ENCODE measurements at regions not wholly inside any gene's neighbourhood (a gene's known extent, or its start where the extent isn't known, plus 50 kb on each side); places are given as distances from the start of the nearest gene placed in this dataset.

DNA sequence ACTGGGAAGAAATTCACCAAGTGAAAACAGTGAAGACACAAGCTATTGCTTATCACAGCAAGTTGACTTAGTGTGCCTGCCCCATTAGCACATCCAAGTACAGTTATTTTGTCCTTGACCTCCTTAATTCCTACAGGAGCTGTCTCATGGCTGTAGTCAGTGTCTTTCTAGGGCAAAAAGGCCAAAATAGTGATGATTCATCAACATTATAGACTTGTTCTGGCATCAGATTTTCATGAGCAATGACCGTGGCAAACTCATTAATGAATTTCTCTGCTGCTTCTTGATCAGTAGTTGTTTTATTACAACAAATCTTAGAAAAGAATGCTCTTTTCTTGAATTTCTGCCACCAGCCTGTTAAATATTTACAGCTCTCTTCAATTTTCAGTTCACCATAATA is 1169.3 kb upstream of the DDX18 start:
- DNase-seq: no peak

DNA sequence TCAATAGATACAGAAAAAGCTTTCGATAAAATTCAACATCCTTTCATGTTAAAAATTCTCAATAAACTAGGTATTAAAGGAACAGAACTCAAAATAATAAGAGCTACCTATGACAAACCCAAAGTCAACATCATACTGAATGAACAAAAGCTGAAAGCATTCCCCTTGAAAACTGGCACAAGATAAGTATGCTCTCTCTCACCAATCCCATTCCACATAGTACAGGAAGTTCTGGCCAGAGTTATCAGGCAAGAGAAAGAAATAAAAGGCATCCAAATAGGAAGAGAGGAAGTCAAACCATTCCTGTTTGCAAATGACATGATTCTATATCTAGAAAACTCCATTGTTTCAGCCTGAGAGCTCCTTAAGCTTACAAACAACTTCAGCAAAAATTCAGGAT is 1145.8 kb upstream of the DDX18 start:
- DNase-seq: no peak

DNA sequence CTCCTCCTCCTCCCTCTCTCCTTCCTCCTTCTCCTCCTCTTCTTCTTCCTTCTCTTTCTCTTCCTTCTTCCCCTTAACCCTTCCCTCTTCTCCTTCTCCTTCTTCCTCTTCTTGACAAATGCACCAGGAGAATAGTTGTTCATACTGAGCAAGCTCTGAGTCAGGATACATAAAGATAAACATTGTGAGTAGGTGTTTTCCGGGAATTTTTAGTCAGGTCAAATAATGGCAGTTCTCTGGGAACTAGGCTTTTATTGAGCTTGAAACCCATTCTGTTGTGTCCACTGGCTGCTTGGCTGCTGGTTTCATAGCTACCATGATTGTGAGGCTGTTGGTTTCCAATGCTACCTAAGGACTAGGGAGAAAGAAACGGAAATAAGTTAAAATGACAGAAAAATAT is 1144.7 kb upstream of the DDX18 start:
- DNase-seq: no peak

DNA sequence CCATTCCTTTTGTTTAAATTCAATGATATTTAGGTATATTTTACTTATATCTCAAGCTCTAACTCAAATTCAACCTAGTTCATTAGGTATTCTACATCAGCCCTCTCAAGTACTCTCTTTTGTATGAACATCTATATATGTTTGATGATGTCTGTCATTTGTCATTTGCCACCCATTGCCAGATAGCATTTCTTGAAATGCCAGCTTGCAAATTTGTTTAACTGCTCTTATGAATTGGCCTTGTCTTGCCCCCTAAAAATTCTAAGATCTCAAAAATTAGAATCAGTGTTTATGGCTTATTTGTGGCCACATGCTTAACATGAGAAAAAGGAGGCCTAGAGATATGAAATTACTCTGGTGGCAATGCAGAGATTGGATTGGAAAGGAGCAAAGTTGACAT is 1140.3 kb upstream of the DDX18 start:
- no peak for DNase-seq

DNA sequence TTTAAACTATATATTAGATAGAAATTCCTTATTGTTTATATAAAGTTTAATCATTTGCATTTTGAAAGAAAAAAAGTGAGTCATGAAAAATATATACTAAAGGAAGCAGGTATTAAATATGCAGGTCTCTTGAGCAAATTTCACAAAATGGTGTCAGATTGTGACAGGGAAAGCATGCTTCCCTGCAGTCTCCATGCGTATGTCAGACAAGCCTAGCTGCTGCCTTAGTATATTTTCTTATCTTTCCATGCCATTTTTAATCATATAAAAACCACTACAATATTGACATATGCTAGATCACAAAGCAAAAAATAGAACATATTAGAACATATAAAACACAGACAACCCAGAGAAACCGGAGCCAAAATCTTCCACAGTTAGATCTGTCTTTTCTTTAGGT is 1137.7 kb upstream of the DDX18 start:
- no peak for DNase-seq

DNA sequence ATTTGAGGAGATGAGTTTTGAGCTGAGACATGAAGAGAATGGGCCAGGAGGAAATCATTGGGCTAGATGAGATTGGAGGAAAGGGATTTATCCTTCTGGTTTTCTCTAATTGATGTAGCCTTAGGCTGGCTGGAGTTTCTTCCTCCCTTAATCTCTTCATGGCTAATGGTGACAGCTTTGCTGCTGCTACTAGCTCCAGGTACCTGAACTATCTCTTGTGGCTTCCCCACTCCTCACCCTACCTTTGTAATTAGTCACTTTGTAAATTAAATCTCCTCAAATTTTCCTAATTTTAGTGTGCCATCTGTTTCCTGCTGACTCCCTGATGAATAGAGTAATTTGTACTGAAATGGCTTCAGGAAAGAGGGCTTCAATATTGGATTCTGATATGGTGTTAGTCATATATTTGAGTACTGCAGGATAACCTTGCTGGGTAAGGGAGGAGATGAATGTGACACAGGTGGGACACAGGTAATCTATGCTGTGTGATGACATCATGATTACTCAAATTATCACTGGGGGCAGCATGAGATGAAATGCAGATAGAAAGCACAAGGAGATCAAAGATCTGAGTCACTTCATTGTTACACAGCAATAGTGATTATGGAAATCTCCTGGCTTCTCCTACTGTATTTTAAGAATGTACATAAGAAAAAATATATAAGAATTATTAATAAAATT is 1134.1 kb upstream of the DDX18 start:
- no peak for DNase-seq

DNA sequence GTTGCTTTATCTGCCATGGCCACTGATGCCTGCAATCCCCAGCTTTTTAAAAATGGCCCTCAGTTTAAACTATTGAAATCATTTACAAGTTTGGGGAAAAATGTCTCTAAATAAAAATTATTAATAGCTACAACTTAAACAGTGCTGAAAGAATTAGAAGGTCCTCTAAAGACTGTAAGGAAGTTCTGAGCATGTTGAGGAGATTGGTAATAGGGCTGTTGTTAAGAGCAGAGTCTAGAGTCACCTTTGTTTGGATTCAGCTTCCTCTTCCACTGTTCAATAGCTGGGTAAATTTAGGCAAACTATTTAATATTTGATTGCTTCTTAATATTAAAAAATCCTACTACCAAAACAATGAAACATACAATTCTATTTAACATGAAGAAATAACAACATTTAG is 1127.1 kb upstream of the DDX18 start:
- no peak for DNase-seq

DNA sequence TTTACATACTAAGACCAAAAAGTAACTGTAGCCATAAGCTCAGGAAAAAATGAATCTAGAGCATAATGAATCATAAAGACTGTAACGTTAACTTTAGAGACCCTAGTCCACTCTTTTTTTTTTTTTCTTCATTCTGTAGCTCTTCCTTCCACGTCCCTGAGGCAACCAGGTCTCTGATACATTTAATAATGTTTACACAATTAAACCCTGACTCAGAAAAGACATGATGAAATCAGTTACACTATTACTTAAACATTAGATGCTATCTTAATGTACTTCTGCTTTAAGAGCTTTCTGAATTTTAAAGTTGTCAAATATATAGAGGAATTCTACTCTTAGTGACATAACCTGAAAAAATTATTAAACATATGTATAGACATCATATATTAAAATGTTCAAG is 1121.5 kb upstream of the DDX18 start:
- no peak for DNase-seq

DNA sequence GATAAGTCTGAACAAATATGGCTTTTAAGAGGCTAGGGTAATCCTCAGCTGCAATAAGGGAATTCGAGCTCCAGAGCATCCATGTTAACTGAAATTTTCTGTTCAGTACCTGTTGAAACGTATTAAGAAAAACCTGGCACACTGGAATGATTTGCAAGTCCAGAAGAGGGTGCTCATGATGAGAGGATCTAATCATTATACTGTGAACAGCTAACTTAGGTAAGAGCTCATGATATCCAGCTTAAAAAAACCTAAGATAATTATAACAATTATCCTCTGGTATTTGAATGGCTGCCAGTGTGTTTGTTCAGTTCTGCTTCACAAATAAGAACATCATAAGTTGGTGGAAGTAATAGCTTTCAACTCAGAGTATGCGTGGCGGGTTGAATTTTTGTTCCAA is 1118.3 kb upstream of the DDX18 start:
- DNase-seq: no peak

DNA sequence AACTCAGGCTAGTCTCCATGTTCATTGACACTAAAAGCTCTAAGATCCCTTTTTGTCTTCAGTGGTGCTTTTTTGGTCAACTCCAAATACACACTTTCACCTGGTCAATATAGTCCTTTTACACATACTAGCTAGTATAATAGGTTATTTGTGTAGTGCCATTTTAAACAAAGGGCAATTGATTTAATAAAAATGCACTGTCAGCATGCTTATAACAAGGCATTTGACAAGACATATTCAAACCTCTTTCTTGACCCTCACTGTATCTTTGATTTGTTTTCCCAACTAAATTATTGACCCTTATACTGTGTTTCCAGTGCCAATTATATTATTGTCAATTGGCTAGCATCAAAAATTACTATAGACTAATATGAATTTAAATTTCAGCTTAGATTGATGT is 1117.6 kb upstream of the DDX18 start:
- DNase-seq: no peak

DNA sequence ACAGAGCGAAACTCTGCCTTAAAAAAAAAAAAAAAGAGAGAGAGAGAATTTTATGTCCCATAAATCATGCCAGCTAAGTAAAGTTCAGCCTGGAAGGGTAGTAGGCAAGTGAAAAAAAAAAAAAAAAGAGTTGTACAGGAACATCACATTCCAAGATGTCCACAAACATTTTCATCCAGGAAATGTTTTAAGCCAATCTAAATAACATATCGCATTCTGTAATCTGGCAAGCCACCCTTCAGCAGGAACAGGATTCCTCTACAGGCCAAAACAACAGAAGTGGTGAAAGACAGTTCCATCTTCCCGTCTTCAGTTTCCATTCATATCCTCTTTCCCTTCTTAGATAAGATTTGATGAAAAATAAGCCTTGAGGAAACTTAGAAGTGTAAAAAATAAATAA is 1108.1 kb upstream of the DDX18 start:
- DNase-seq: no peak

DNA sequence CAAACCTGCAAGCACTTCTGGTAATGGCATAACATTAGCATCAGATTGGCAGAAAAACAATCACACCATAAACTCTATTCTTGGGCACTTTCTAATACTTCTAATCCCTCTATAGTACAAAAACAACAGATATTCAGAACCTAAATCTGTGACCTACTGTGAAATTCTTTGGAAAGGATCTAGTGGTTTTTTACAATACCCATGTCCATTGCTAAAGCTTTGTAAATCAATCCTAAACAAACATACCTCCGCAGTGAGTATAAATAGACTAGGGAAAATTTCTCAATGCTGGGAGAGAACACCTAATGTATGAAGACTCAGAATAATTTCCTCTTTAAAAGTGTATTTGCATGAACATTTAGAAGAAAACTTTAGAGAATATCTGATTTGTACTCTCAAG is 1098.5 kb upstream of the DDX18 start:
- no peak for DNase-seq

DNA sequence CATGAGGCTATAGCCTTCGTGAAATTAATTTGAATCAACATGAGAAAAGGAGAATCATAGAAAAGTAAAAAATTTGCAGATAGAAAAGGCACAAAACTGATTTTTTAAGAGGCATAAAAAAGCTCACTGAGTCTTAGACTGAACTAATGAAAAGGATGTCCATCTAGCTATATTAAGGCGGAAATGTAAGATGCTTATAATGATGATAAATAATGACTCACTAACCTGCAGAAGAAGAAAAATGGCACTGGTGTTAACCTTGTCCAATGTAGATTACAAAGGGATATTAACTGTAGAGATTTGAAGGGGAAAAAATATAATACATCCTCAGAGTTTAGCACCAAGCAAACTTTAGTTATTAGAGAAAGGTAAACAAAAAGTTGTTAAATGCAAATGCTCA is 1098.0 kb upstream of the DDX18 start:
- no peak for DNase-seq

DNA sequence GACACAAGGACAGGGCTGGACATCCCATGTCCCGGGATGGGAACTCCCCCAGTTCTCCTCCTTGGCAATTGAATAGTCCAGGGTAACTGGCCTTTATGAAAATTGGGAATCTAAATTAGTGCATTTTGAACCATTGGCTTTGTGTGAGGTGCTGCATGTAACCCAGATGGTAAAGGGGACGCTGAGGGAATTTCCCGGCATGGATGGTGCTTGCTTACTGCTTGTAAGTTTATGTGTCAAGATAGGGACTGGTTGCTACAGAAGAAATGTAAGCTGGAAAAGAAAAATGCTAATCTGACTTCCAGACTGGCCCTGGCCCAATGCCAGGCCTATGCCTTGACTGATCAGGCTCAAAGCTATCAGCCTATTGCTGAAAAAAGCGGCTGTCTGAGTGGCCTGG is 1096.7 kb upstream of the DDX18 start:
- DNase-seq: no peak

DNA sequence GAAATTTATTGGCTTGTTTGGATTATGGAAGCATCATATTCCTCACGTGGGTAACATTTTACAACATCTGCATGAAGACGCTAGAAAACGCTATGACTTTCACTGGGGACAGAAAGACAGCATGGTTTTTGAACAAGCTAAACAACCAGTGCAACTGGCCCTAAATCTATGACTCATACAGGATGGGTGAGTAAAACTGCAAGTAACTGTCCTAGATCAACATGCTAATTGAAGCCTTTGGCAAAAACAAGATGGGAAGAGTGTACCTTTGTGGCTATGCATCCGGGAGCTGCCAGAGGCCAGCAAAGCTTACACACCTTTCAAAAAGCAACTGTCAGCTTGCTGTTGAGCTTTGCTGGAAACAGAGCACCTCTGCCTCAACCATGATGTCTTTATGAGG is 1096.0 kb upstream of the DDX18 start:
- no peak for DNase-seq

DNA sequence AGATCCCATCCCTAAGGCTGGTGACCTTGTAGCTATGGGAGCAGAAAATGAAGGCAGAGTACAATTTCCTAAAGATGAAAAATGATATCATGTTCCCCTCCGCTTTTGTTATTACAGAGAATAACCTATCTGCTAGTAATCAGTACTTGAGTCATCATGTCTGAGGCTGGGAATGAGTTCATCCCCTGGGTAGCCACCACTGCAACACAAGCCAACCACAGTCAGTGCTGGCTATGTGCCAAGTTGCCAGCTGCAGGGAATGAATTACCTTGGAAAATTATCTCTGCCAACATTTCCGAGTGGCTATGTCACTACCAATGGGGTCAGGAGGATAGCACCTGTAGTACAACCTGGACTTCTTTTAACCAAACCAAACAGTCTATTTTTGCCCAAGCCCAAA is 1094.7 kb upstream of the DDX18 start:
- DNase-seq: no peak

DNA sequence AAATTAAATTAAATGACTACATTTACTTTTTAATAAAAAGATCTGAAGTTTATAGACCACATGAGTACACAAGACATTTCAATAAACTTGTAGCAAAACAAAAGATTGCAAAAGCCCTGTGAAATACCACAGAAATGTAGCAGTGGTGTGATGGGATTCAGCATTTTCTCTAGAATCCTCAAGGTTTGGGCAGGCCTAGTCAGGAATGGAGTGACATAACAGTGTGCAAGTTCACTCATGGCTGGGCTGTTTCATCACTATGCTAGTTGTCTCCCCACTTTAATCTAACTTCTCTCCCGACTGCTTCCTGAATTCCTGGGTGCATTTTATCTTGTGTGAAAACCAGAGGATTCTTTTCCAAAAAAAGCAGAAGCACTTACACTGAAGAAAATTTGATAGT is 1089.9 kb upstream of the DDX18 start:
- DNase-seq: no peak

DNA sequence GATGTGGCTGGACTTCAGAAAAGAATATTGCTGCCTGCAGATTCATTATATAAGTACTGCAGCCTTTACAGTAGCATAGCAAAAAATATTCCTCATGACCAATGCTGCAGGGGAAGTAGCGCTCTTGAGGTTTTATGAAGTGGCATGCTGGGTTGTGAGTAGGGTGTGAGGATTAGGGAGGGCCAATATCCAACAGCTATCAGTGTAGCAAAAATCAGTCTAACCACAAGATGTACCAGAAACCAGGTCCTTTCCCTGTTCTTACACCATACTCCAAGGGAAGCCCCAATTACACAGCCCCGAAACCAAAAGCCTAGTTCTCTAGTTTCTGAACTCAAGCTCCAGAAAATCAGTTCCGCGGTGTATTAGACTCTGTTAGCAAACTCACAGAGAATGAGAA is 1082.2 kb upstream of the DDX18 start:
- DNase-seq: no peak

DNA sequence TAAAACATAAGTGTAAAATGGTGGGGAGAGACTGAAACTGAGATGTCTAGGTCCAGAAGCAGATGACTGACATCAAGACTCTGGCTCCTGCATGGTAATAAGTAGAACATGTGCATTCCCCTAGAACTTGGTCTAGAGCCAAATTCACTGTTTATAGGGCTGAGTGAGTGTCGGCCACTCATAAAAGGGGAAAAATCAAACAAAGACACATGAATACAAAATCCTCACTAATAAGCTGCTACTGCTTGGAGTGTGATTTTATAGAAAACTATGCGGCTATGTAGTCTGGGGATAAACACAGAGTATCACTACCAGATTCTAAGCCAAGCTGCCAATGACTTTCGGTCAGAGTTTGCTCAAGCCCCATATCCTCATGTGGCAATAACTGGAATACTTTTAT is 1080.8 kb upstream of the DDX18 start:
- DNase-seq: no peak

DNA sequence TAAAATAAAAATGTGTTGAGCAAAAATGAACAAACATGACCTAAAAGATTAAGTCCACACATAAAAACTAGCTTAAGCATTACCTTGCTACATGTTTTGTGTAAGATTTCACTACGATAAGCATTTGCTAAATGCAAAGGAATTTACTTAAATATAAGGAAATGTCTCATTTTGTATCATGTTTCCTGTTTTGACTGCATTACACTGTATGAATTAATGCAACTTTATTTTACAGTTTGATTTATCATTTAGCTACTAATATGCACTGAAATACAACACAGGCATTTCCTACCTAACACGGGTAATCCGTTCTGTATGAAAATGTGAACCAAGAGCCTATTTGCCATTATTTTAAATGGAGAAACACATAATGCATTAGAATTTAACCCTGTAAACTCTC is 1076.5 kb upstream of the DDX18 start:
- no peak for DNase-seq

DNA sequence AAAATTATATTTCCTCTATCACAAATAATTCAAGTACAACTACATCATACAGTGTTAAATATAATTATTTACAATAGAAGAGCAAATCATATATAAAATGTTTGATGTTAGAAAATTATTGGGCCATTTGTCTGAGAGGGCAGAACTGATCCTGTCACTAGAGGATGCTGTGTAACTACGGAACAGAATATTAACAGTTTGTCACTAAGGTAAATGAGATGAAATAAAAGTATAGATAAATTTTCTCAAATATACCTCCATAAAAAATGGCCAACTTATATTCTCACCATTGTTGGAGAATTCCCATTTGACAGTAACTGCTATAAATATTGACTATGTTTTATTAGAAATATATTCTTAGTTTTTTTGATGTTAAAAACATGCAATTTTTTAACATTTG is 1067.4 kb upstream of the DDX18 start:
- no peak for DNase-seq

DNA sequence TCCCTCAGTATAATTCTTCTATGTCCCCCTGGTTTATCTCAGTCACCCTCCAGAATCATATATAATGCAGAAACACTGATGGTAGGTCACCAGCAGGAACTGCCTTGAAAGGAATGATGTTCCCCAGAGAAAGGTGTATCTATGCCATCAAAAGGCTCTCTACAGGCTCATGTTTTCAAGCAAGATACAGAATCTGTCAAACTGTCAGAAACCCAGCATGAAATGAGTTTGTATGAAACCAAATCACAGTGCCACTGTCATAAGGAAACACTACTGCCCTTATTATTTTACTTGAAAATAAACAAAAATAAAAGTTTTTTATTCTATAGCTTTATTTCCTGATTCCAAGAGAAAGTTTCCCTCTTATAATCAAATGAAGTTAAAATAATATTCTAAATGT is 1064.5 kb upstream of the DDX18 start:
- no peak for DNase-seq

DNA sequence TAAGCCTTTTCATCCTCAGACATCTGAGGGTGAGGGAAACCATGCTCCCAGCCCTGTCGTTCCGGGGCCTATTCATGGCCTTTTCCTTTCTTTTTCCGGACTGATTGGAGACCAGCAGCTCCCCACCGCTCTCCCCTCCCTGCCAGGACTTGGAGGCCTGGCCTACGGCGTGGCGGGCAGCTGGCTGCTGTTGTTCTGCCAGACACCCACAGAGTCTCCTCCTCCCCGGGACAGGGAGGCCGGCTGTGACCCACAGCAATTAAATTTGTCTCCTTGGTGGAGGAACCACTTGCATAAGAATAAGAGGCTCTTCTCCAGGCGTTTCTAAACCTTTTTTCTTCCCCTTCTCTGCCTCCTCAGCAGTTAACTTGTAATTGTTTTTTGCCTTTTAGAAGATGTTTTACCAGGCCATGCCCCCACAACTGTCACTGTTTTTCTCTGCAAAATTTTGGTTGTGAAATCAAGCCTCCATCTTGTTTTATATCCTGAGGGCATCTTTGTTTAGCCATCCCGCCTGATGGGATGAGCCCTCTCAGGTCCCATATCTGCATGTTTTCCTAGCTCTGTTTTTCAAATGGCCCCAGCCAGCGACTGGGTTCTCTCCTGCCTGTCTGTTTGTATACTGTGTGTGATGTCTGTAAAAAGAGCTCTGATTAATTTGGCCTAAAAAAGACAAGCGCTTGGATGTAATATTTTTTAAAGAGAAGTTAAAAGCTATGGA is 1060.0 kb upstream of the DDX18 start:
- DNase-seq: no peak

DNA sequence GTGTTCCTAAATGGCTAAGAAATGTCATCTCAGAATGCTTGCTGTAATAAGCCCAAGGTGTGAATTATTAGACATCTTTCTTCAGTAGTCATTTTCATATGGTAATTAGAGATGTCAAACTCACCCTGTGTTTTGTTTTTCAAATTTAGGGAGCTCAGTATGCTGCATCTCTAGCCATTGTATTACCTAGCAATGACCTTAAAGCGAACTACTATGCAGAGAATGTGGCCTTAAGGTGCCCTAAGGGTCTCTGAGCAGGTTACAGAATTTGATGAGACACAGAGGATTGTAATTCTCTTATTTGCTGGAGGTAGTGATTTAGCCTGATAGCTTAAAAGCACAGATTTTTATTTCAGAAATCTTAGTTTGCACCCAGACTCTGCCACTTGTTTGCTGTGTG is 1052.6 kb upstream of the DDX18 start:
- DNase-seq: no peak

DNA sequence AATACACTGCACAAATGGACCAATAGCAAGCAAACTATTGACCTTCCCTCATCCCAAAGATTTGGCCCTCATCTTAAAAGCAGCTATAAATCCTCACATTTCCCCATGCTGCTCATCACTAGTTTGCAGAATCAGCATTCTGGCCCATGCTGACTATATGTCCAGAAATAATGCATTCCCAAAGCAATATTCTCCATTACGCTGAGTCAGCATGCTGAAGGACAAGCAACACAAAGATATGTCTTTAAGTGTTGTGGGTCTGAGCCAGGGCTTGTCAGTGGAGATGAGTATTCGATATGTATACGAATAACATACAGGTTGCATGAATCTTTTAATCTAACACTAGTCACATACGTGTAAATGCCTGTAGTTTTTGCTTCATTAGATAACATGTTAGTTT is 1045.0 kb upstream of the DDX18 start:
- no peak for DNase-seq
